ENCODE measurements at regions not wholly inside any gene's neighbourhood (a gene's known extent, or its start where the extent isn't known, plus 50 kb on each side); places are given as distances from the start of the nearest gene placed in this dataset.

- H3K4me1 ChIP-seq, result no peaks in the 10 kb centered on the region
- no peaks in the 10 kb centered on the region for H3K27me3 ChIP-seq
- DNase-seq (ENCODE audit: low spot score in 2 of 2), result no peak
- no peak for TF ChIP-seq CTCF (IDR thresholded peaks at IDR 0.05)
- intact Hi-C loops (cut with DNase I), result no loop called here
- H3K36me3 ChIP-seq, result no peaks in the 10 kb centered on the region
- no peak overlapping the region for H3K27ac ChIP-seq
- H3K4me3 ChIP-seq, result no peak overlapping the region
- no peaks in the 10 kb centered on the region for H3K9me3 ChIP-seq
These were observed 105.0 kb downstream of the PDCL3 start for GRCh38 chr2:100667801-100668200.

- no peak overlapping the region for H3K27ac ChIP-seq
- H3K9me3 ChIP-seq, result no peaks in the 10 kb centered on the region
- no peaks in the 10 kb centered on the region for H3K4me1 ChIP-seq
- DNase-seq (ENCODE audit: low spot score in 2 of 2), result no peak
- no peaks in the 10 kb centered on the region for H3K27me3 ChIP-seq
- intact Hi-C loops (cut with DNase I), result no loop called here
- no peak overlapping the region for H3K4me3 ChIP-seq
- TF ChIP-seq CTCF (IDR thresholded peaks at IDR 0.05), result peak in 1 of 3 experiments; percentile 5
- H3K36me3 ChIP-seq, result no peaks in the 10 kb centered on the region
These were observed 107.4 kb downstream of the PDCL3 start for GRCh38 chr2:100670232-100670631.

GRCh38 chr2:100673115-100673514 is 110.3 kb downstream of the PDCL3 start:
- H3K27ac ChIP-seq, result no peak overlapping the region
- no peaks in the 10 kb centered on the region for H3K9me3 ChIP-seq
- no peaks in the 10 kb centered on the region for H3K4me1 ChIP-seq
- no peaks in the 10 kb centered on the region for H3K27me3 ChIP-seq
- DNase-seq (ENCODE audit: low spot score in 2 of 2), result no peak
- intact Hi-C loops (cut with DNase I), result no loop called here
- TF ChIP-seq CTCF (IDR thresholded peaks at IDR 0.05), result no peak
- no peaks in the 10 kb centered on the region for H3K36me3 ChIP-seq
- no peak overlapping the region for H3K4me3 ChIP-seq

GRCh38 chr2:100673691-100674485 is 111.1 kb downstream of the PDCL3 start:
- H3K4me1 ChIP-seq, result no peaks in the 10 kb centered on the region
- TF ChIP-seq CTCF (IDR thresholded peaks at IDR 0.05), result no peak
- no peak overlapping the region for H3K27ac ChIP-seq
- no peak for DNase-seq (ENCODE audit: low spot score in 2 of 2)
- H3K36me3 ChIP-seq, result no peaks in the 10 kb centered on the region
- intact Hi-C loops (cut with DNase I), result no loop called here
- H3K9me3 ChIP-seq, result no peaks in the 10 kb centered on the region
- no peak overlapping the region for H3K4me3 ChIP-seq
- no peaks in the 10 kb centered on the region for H3K27me3 ChIP-seq

GRCh38 chr2:100674666-100675065 is 111.9 kb downstream of the PDCL3 start:
- H3K36me3 ChIP-seq, result no peaks in the 10 kb centered on the region
- intact Hi-C loops (cut with DNase I), result no loop called here
- H3K4me3 ChIP-seq, result no peak overlapping the region
- no peak for TF ChIP-seq CTCF (IDR thresholded peaks at IDR 0.05)
- no peaks in the 10 kb centered on the region for H3K27me3 ChIP-seq
- H3K9me3 ChIP-seq, result no peaks in the 10 kb centered on the region
- no peak for DNase-seq (ENCODE audit: low spot score in 2 of 2)
- H3K27ac ChIP-seq, result no peak overlapping the region
- H3K4me1 ChIP-seq, result no peaks in the 10 kb centered on the region
